ENCODE measurements at regions not wholly inside any gene's neighbourhood (a gene's known extent, or its start where the extent isn't known, plus 50 kb on each side); places are given as distances from the start of the nearest gene placed in this dataset.

DNA sequence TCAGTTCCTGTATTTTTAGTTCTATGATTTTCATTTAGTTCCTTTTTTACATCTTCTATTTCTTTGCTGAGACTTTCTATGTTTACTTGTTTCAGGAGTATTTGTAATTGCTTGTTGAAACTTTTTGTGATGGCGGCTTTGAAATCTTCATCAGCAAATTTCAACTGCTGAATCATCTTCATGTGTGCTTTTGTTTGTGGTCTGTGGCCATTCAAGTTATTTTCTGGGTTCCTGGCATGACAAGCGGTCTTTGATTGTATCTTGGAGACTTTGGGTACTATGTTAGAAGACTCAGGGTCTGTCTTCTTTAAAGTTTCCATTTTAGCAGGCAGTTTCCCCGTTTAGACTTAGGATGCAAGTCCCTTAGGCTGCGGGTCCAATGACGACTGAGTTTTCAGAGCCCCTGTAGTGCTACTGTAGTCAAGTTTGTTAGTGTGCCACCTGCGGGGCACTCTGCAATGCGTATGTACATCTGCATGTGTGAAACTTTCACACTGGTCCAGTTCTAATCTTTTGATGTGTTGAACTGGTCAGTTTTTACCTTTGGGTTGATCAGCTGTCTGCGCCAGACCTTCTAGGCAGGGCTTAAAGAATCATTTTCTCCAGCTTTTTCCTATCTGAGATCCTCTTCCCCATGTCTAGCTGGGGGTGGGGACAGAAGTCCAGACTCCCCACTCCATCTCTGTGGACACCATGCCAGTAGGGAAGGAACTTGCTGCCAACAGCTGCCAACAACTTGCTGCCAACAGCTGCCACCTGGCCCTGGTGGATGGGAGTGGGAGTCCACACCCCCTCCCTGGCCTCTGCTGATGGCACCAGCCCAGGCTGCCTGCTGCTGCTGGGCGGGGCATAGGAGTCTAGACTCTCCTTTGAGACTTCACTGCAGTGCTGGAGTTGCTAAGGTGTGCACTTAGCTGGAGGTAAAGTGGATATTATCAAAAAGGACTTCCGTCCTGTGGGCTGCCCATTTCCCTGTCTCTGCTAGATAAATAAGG lies 190.9 kb downstream of the TJP1 start:
- no peak for TF ChIP-seq CTCF (IDR thresholded peaks at IDR 0.05; ENCODE audit: poor library complexity)
- no peak for TF ChIP-seq EZH2phosphoT487 (IDR thresholded peaks at IDR 0.05; ENCODE audit: low read depth, severe bottlenecking, unreplicated experiment)
- no peak for TF ChIP-seq EZH2 (IDR thresholded peaks at IDR 0.05; ENCODE audit: borderline replicate concordance)
